ENCODE measurements at regions not wholly inside any gene's neighbourhood (a gene's known extent, or its start where the extent isn't known, plus 50 kb on each side); places are given as distances from the start of the nearest gene placed in this dataset.
"Not testable (repeated sequence)": the region's sequence is repeated elsewhere in the genome, so short reads cannot be mapped to it uniquely, and the experiment has no call there.

DNA sequence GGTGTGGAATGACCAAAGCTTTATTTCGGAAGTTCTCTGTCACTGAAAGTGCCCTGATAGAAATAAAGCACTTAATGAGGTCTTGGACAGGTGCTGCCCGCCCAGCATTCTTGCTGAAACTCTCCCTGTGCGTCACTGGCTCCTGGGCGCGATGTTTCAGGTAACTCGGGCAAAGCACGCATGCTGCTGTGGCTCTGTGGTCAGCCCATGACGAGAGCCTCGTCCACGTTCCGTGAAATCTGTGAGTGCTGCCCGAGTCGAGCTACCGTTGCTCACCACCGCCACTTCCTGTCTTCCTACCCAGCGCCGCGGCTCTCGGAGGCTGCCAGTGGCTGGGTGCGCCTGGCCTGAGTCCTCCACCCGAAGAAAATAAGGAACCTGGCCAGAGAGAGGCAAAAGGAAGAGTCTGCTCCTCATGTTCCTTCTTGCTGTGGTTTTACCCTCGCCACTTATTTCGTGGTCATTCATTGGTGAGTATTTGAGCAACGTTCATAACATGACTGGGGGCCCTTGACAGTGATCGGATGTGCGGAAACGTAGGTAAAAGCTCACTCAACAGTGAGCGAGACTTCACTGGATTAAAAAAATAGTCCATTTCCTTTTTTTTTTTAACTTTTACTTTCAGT, 95.5 kb downstream of the MAP3K8 start:
- Histone ChIP-seq H3K36me3 (no peaks in the 10 kb centered on the region), H3K9me3 (no peaks in the 10 kb centered on the region), H3K4me1 (peaks cover 0 to 23% (median 0%) of the 10 kb centered on the region in 4 donors), H3K27ac (peak overlapping the region in 2 of 3 donors; percentile 47 to 60), H3K4me3 (no peak overlapping the region), H3K27me3 (no peaks in the 10 kb centered on the region)
- ATAC-seq, result peak; percentile 49 to 79 (median 68)
- TF ChIP-seq, protein P1, sequence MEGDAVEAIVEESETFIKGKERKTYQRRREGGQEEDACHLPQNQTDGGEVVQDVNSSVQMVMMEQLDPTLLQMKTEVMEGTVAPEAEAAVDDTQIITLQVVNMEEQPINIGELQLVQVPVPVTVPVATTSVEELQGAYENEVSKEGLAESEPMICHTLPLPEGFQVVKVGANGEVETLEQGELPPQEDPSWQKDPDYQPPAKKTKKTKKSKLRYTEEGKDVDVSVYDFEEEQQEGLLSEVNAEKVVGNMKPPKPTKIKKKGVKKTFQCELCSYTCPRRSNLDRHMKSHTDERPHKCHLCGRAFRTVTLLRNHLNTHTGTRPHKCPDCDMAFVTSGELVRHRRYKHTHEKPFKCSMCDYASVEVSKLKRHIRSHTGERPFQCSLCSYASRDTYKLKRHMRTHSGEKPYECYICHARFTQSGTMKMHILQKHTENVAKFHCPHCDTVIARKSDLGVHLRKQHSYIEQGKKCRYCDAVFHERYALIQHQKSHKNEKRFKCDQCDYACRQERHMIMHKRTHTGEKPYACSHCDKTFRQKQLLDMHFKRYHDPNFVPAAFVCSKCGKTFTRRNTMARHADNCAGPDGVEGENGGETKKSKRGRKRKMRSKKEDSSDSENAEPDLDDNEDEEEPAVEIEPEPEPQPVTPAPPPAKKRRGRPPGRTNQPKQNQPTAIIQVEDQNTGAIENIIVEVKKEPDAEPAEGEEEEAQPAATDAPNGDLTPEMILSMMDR (IDR thresholded peaks at IDR 0.05), result no peak
- TF ChIP-seq POLR2A (IDR thresholded peaks at IDR 0.05), result peak; percentile 40
- intact Hi-C loops (cut with DNase I), result no loop called here
- WGBS (ENCODE audit: insufficient coverage, low coverage, low lambda C conversion rate, missing lambda C conversion rate), result 60% methylated on average over 12 of the region's 28 CpGs
- DNase-seq, result peak; percentile 67 to 86 (median 79)

DNA sequence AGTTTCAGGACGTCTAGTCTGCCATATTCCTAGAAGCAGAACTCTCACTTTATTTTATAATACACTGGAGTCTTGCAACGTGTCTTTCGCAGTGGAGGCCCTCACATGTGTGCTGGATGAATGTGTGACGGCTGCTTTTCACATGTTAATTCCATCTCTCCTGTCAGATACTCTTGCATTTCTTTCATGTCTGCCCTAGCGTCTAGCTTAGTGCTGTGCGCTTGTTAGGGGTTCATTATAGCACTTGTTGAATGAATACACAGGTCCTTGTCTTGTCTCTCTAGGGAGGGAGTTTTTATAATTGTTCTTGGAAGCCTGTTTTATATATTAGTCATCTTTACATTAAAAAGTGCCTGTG, 94.4 kb downstream of the MAP3K8 start:
- WGBS (ENCODE audit: insufficient coverage, low coverage, low lambda C conversion rate, missing lambda C conversion rate), result 78% methylated on average over 6 of the region's 6 CpGs
- intact Hi-C loops (cut with DNase I), result no loop called here
- no peak overlapping the region for H3K4me3 ChIP-seq
- no peaks in the 10 kb centered on the region for H3K36me3 ChIP-seq
- no peaks in the 10 kb centered on the region for H3K27me3 ChIP-seq
- H3K27ac ChIP-seq, result peak overlapping the region in 1 of 3 donors; percentile 64
- H3K9me3 ChIP-seq, result no peaks in the 10 kb centered on the region
- DNase-seq (no peak), ATAC-seq (no peak)
- no peak for TF ChIP-seq POLR2A (IDR thresholded peaks at IDR 0.05)
- TF ChIP-seq, protein P1 (IDR thresholded peaks at IDR 0.05), result no peak
- H3K4me1 ChIP-seq, result peaks cover 0 to 23% (median 0%) of the 10 kb centered on the region in 4 donors

DNA sequence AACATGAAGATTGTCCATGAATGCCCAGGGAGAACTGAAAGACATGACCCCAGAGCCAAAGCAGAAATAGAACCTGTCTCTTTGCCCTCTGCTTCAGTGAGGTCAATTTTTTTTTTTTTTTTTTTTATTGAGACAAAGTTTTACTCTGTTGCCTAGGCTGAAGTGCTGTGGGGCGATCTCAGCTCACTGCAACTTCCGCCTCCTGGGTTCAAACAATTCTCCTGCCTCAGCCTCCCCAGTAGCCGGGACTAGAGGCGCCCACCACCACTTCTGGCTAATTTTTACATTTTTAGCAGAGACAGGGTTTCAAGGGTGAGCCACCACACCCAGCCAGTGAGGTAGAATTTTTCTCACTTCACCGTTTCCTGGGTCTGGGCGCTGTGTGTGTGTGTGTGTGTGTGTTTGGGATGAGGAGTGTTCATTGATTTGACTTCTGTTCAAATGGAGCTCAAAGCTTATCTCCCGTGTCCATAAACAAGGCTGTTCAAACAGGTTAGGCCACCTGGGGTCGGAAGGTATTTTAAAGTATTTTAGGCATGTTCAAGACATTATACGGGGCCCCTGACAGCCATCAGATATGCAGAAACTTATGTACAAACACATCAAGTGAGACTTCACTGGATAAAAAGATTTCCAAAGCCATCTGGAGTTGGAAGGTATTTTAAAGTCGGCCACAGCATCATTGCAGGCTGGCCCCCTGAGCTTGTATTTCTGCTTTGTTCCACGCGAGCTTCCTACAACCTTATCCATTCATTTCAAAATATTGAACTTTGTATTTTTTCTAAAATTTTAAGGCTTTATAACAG, 93.8 kb downstream of the MAP3K8 start:
- intact Hi-C loops (cut with DNase I), result no loop called here
- H3K27me3 ChIP-seq, result no peaks in the 10 kb centered on the region
- no peaks in the 10 kb centered on the region for H3K9me3 ChIP-seq
- ATAC-seq (peak; percentile 39 to 72 (median 69)), DNase-seq (peak in 2 of 3 donors; percentile 42 to 59)
- H3K36me3 ChIP-seq, result no peaks in the 10 kb centered on the region
- 44% methylated on average over 8 of the region's 12 CpGs for WGBS (ENCODE audit: insufficient coverage, low coverage, low lambda C conversion rate, missing lambda C conversion rate)
- H3K4me1 ChIP-seq, result peaks cover 0 to 25% (median 0%) of the 10 kb centered on the region in 4 donors
- TF ChIP-seq, protein P1 (IDR thresholded peaks at IDR 0.05), result no peak
- no peak for TF ChIP-seq POLR2A (IDR thresholded peaks at IDR 0.05)
- no peak overlapping the region for H3K4me3 ChIP-seq
- H3K27ac ChIP-seq, result peak overlapping the region in 2 of 3 donors; percentile 54 to 64

DNA sequence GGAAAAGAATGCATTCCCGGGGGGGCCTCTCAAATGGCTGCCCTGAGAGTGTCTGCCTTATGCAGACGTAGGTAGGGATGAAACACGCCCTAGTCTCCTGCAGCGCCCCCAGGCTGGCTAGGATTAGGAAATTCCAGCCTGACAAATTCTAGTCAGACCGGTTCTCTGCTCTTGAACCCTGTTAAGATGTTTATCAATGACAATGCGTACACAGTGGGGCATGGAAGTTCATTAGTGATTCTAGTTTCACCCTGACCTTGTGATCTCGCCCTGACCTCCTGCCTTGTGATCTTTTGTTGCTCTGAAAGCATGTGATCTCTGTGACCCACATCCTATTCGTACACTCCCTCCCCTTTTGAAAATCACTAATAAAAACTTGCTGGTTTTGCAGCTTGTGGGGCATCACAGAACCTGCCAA, 88.7 kb downstream of the MAP3K8 start:
- intact Hi-C loops (cut with DNase I); H3K4me3 ChIP-seq; H3K9me3 ChIP-seq; H3K27me3 ChIP-seq; H3K36me3 ChIP-seq; H3K4me1 ChIP-seq: not testable (repeated sequence)
- DNase-seq, result peak in 2 of 3 donors; percentile 66 to 77
- ATAC-seq, result peak in 2 of 4 donors; percentile 43 to 45
- TF ChIP-seq, protein P1 (IDR thresholded peaks at IDR 0.05), result peak in 2 of 4 donors; percentile 11 to 20
- peak overlapping the region in 2 of 3 donors; percentile 43 to 45 for H3K27ac ChIP-seq
- WGBS (ENCODE audit: insufficient coverage, low coverage, low lambda C conversion rate, missing lambda C conversion rate), result 13% methylated on average over 8 of the region's 8 CpGs
